HepG2 (cell line): ENCODE measurements at regions not wholly inside any gene's neighbourhood (a gene's known extent, or its start where the extent isn't known, plus 50 kb on each side); places are given as distances from the start of the nearest gene placed in this dataset.

ENCODE experiments used
- ATAC-seq: fragments of 200-7000 bp; cut with Tn5 transposase; 3 replicates; pipeline ENCODE4 v1.9.1; 2020; ENCODE audit warnings: mild to moderate bottlenecking, moderate library complexity
- BruUV-seq: library from RNA; stranded (reverse); fragments of 400-500 nt; replicated peaks from 2 replicates; lab custom pipeline; 2021; lab: Mats Ljungman, UMichigan
- CTCF ChIA-PET: fragments of 300-600 bp; formaldehyde crosslinking; extraction: SDS; loops from one replicate; lab custom pipeline; 2021; ENCODE audit warnings: low total read pairs, inconsistent platforms, low intra/inter-chr PET ratio; lab: Yijun Ruan, JAX
- POLR2A ChIA-PET: fragments of 350-600 bp; sonication (Branson Sonifier 250); formaldehyde crosslinking; loops from one replicate; lab custom pipeline; 2020; ENCODE audit warnings: antibody characterized with exemption, inconsistent platforms; lab: Yijun Ruan, JAX
- DNase-seq: peaks from one replicate; pipeline ENCODE4 v3.0.0-alpha.2; 2015; ENCODE audit warnings: low spot score
- FAIRE-seq: peaks from 3 replicates; lab custom pipeline; 2011; peaks lifted over from hg19 to GRCh38; lab: Jason Lieb, UNC
- H2AFZ ChIP-seq: one replicate; pipeline ENCODE4 v1.6.1; 2011; ENCODE audit warnings: low read length, inconsistent platforms
- H3K27ac ChIP-seq: fragments of 300-600 bp; 3 replicates; pipeline ENCODE4 v1.8.0; 2011; ENCODE audit warnings: mixed run types, mild to moderate bottlenecking, mixed read lengths, low read length, inconsistent platforms; ENCODE audit not compliant: insufficient read depth; ENCODE audit errors: extremely low read length
- H3K27me3 ChIP-seq, 2 experiments: fragments of 200-600 bp in 1 of 2; 2 replicates in 1 of 2; 3 replicates in 1 of 2; pipeline versions ENCODE4 v1.6.0 to v1.8.0; 2011; ENCODE audit warnings: low read length in 2 of 2, mild to moderate bottlenecking in 2 of 2, moderate library complexity in 2 of 2, inconsistent platforms in 1 of 2; ENCODE audit not compliant: insufficient read depth in 2 of 2, control insufficient read depth in 1 of 2
- H3K36me3 ChIP-seq, 2 experiments: fragments of 200-600 bp in 1 of 2; replicated peaks in 1 of 2; 2 replicates in 1 of 2; 3 replicates in 1 of 2; pipeline versions ENCODE4 v1.5.1 to v1.8.0; 2011; ENCODE audit warnings: low read length in 2 of 2, inconsistent platforms in 1 of 2; ENCODE audit not compliant: insufficient read depth in 2 of 2, control insufficient read depth in 1 of 2
- H3K4me1 ChIP-seq: 2 replicates; pipeline ENCODE4 v1.5.1; 2012; ENCODE audit warnings: low read length, inconsistent platforms; ENCODE audit not compliant: insufficient read depth
- H3K4me2 ChIP-seq: 2 replicates; pipeline ENCODE4 v1.6.0; 2011; ENCODE audit warnings: low read depth, low read length, inconsistent platforms
- H3K4me3 ChIP-seq, 3 experiments: fragments of 200-600 bp in 1 of 3; sonication (generic), shearing (Covaris generic) in 1 of 3; replicated peaks in 1 of 3; 2 replicates each; pipeline ENCODE4 v1.5.1; 2011 to 2016; ENCODE audit warnings: low read length in 3 of 3, inconsistent platforms in 2 of 3, low read depth in 2 of 3, mild to moderate bottlenecking in 2 of 3, control low read depth in 1 of 3, mixed read lengths in 1 of 3; ENCODE audit not compliant: insufficient read depth in 1 of 3
- H3K79me2 ChIP-seq: one replicate; pipeline ENCODE4 v1.6.1; 2011; ENCODE audit warnings: low read length, inconsistent platforms; ENCODE audit not compliant: insufficient read depth
- H3K9ac ChIP-seq: 2 replicates; pipeline ENCODE4 v1.6.0; 2011; ENCODE audit warnings: mild to moderate bottlenecking, low read depth, low read length, inconsistent platforms; ENCODE audit not compliant: insufficient read depth
- H3K9me3 ChIP-seq: 2 replicates; pipeline ENCODE4 v1.5.1; 2012; ENCODE audit warnings: mild to moderate bottlenecking, low read length
- H4K20me1 ChIP-seq: 2 replicates; pipeline ENCODE4 v1.6.0; 2011; ENCODE audit warnings: inconsistent platforms, mild to moderate bottlenecking, low read length, moderate library complexity; ENCODE audit not compliant: insufficient read depth
- GZF1 ChIP-seq: sonication (generic); formaldehyde crosslinking; IDR thresholded peaks from 2 replicates; pipeline ENCODE4 v1.5.1; 2020; ENCODE audit warnings: mild to moderate bottlenecking, missing genetic modification reagents
- HNF1A ChIP-seq, 2 experiments: sonication (generic) in 1 of 2; formaldehyde crosslinking in 1 of 2; IDR thresholded peaks; 2 replicates each; pipeline versions ENCODE4 v1.4.0 to v1.6.1; 2016 to 2020; ENCODE audit warnings: borderline replicate concordance in 1 of 2, low read depth in 1 of 2, mild to moderate bottlenecking in 1 of 2, missing genetic modification reagents in 1 of 2
- HNF4A ChIP-seq: sonication (generic); formaldehyde crosslinking; IDR thresholded peaks from 2 replicates; pipeline ENCODE4 v1.4.0; 2020; ENCODE audit warnings: missing genetic modification reagents
- KMT2A ChIP-seq: sonication (generic); formaldehyde crosslinking; IDR thresholded peaks from 2 replicates; pipeline ENCODE4 v1.4.0; 2020; ENCODE audit warnings: missing genetic modification reagents
- MED13 ChIP-seq: sonication (generic); formaldehyde crosslinking; IDR thresholded peaks from 2 replicates; pipeline ENCODE4 v1.5.0; 2020; ENCODE audit warnings: missing genetic modification reagents
- REXO4 ChIP-seq: sonication (generic); formaldehyde crosslinking; IDR thresholded peaks from 2 replicates; pipeline ENCODE4 v1.8.0; 2022; ENCODE audit warnings: missing genetic modification reagents, mild to moderate bottlenecking, borderline replicate concordance
- SMC3 ChIP-seq: IDR thresholded peaks from 2 replicates; pipeline ENCODE4 v1.6.1; 2011; ENCODE audit warnings: low read length, improper control_type of control experiment
- ZBTB14 ChIP-seq: sonication (generic); formaldehyde crosslinking; IDR thresholded peaks from 2 replicates; pipeline ENCODE4 v1.4.0; 2020; ENCODE audit warnings: missing genetic modification reagents
- ZNF660 ChIP-seq: sonication (generic); formaldehyde crosslinking; IDR thresholded peaks from 2 replicates; pipeline ENCODE4 v1.5.1; 2020; ENCODE audit warnings: mild to moderate bottlenecking, low read depth, missing genetic modification reagents, borderline replicate concordance
- ZSCAN12 ChIP-seq: sonication (generic); formaldehyde crosslinking; IDR thresholded peaks from 2 replicates; pipeline ENCODE4 v1.9.0; 2021; ENCODE audit warnings: mild to moderate bottlenecking, missing genetic modification reagents
- WGBS: methylation state at CpG from one replicate; pipeline ENCODE4 v1.1.6; 2017; ENCODE audit warnings: low lambda C conversion rate; 5-methylcytosine and 5-hydroxymethylcytosine counted together
- in situ Hi-C: cut with HindIII; loops from 2 replicates; pipeline ENCODE4 v1.10.0; 2017; ENCODE audit warnings: low pct_unique_long_range_greater_than_20kb; ENCODE audit not compliant: extremely low pct_ligation_motif_present
- intact Hi-C: fragments of 100-400 bp; cut with micrococcal nuclease; formaldehyde crosslinking; loops from one replicate; pipeline ENCODE4 v1.10.0; 2022; ENCODE audit not compliant: unreplicated experiment

- Histone ChIP-seq H3K36me3 (no peaks in the 10 kb centered on the region), H3K9ac (no peak overlapping the region), H3K4me1 (no peaks in the 10 kb centered on the region), H3K27ac (no peak overlapping the region), H3K27me3 (no peaks in the 10 kb centered on the region), H3K4me3 (no peak overlapping the region), H3K79me2 (no peaks in the 10 kb centered on the region), H4K20me1 (no peaks in the 10 kb centered on the region), H3K9me3 (peaks cover 64% of the 10 kb centered on the region), H3K4me2 (no peak overlapping the region), H2AFZ (no peak overlapping the region)
- no TSS peak for BruUV-seq
- intact Hi-C loops (no loop called here), in situ Hi-C loops (no loop called here)
- no peak for ATAC-seq
- DNase-seq, result no peak
- CTCF ChIA-PET, result no interaction called here
- no peak for TF ChIP-seq GZF1
- TF ChIP-seq ZNF660, result no peak
- TF ChIP-seq ZBTB14 (CRISPR knock-in tag), result no peak
- no peak for TF ChIP-seq SMC3
- no peak for TF ChIP-seq REXO4 (CRISPR knock-in tag)
- WGBS, result 7% methylated on average over 6 of the region's 6 CpGs
- POLR2A ChIA-PET, result no interaction called here
- FAIRE-seq, result no peak
These were observed 727.4 kb downstream of the ETS1 start for GRCh38 chr11:127859941-127860354.

- in situ Hi-C loops, result no loop called here
- Histone ChIP-seq H3K79me2 (no peaks in the 10 kb centered on the region), H3K27me3 (no peaks in the 10 kb centered on the region), H3K4me3 (no peak overlapping the region), H3K27ac (no peak overlapping the region), H2AFZ (no peak overlapping the region), H3K9me3 (peaks cover 27% of the 10 kb centered on the region), H4K20me1 (no peaks in the 10 kb centered on the region), H3K9ac (no peak overlapping the region), H3K4me2 (no peak overlapping the region), H3K4me1 (no peaks in the 10 kb centered on the region), H3K36me3 (no peaks in the 10 kb centered on the region)
- ChIA-PET CTCF (no interaction called here), POLR2A (no interaction called here)
- DNase-seq (no peak), FAIRE-seq (no peak), ATAC-seq (no peak)
- intact Hi-C loops, result no loop called here
- no TSS peak for BruUV-seq
- 26% methylated on average over 4 of the region's 4 CpGs for whole genome bisulfite sequencing
- TF ChIP-seq MED13 (CRISPR knock-in tag), result no peak
- TF ChIP-seq HNF4A, result no peak
- no peak for TF ChIP-seq HNF1A (IDR thresholded peaks at IDR 0.05; ENCODE audit: low read depth)
- no peak for TF ChIP-seq HNF1A (CRISPR knock-in tag; IDR thresholded peaks at IDR 0.05; ENCODE audit: borderline replicate concordance)
- TF ChIP-seq ZSCAN12 (CRISPR knock-in tag), result no peak
- TF ChIP-seq KMT2A, result no peak
These were observed 742.5 kb downstream of the ETS1 start for GRCh38 chr11:127844876-127845275.
